KBM-7 (cell line): ENCODE measurements at regions not wholly inside any gene's neighbourhood (a gene's known extent, or its start where the extent isn't known, plus 50 kb on each side); places are given as distances from the start of the nearest gene placed in this dataset.

Source experiments
- DNase-seq: peaks from one replicate; pipeline ENCODE4 v3.0.0-alpha.2; 2015
- in situ Hi-C: fragments of 300-500 bp; cut with MboI; formaldehyde crosslinking; loops from 2 replicates; pipeline ENCODE4 v1.14.3; 2020; ENCODE audit warnings: low sequenced_read_pairs, low pct_unique_long_range_greater_than_20kb, mixed read lengths

- DNase-seq, result no peak
- in situ Hi-C loops, result no loop called here
These were observed 78.3 kb upstream of the KCTD3 start for GRCh38 chr1:215488850-215489249.

- DNase-seq, result no peak
- in situ Hi-C loops, result no loop called here
These were observed 77.1 kb upstream of the KCTD3 start for GRCh38 chr1:215489771-215490565.

- no peak for DNase-seq
- in situ Hi-C loops, result no loop called here
These were observed 69.6 kb upstream of the KCTD3 start for GRCh38 chr1:215497528-215497927.

- DNase-seq, result no peak
- in situ Hi-C loops, result no loop called here
These were observed 65.6 kb upstream of the KCTD3 start for GRCh38 chr1:215501496-215501895.

- in situ Hi-C loops, result no loop called here
- no peak for DNase-seq
These were observed 65.0 kb upstream of the KCTD3 start for GRCh38 chr1:215502081-215502480.

- in situ Hi-C loops, result no loop called here
- DNase-seq, result no peak
These were observed 60.0 kb upstream of the KCTD3 start for GRCh38 chr1:215507119-215507518.

- no peak for DNase-seq
- in situ Hi-C loops, result no loop called here
These were observed 58.8 kb upstream of the KCTD3 start for GRCh38 chr1:215508311-215508710.
